Coronary artery (tissue), 2 donors: ENCODE measurements at regions not wholly inside any gene's neighbourhood (a gene's known extent, or its start where the extent isn't known, plus 50 kb on each side); places are given as distances from the start of the nearest gene placed in this dataset.

Experiments
- DNase-seq: peaks from one replicate; pipeline ENCODE4 v3.0.0-alpha.2; 2017; ENCODE audit warnings: low spot score
- H3K27ac ChIP-seq, 2 donors: fragments of 200-600 bp; sonication (generic); one replicate each; pipeline ENCODE4 v1.5.1; 2016 to 2019
- H3K4me3 ChIP-seq: fragments of 200-600 bp; sonication (generic); 2 replicates; pipeline ENCODE4 v1.5.1; 2016; ENCODE audit warnings: mild to moderate bottlenecking, moderate library complexity
- TF ChIP-seq, protein P1 (sequence below): fragments of 200-600 bp; sonication (generic); IDR thresholded peaks from one replicate; pipeline ENCODE4 v1.5.1; 2019; ENCODE audit warnings: antibody characterized with exemption

GRCh38 chr9:73451003-73451402 is 299.3 kb downstream of the ANXA1 start:
- H3K27ac ChIP-seq, result no peak overlapping the region
- no peak for DNase-seq
- TF ChIP-seq, protein P1, sequence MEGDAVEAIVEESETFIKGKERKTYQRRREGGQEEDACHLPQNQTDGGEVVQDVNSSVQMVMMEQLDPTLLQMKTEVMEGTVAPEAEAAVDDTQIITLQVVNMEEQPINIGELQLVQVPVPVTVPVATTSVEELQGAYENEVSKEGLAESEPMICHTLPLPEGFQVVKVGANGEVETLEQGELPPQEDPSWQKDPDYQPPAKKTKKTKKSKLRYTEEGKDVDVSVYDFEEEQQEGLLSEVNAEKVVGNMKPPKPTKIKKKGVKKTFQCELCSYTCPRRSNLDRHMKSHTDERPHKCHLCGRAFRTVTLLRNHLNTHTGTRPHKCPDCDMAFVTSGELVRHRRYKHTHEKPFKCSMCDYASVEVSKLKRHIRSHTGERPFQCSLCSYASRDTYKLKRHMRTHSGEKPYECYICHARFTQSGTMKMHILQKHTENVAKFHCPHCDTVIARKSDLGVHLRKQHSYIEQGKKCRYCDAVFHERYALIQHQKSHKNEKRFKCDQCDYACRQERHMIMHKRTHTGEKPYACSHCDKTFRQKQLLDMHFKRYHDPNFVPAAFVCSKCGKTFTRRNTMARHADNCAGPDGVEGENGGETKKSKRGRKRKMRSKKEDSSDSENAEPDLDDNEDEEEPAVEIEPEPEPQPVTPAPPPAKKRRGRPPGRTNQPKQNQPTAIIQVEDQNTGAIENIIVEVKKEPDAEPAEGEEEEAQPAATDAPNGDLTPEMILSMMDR, result no peak
- H3K4me3 ChIP-seq, result no peak overlapping the region

DNA sequence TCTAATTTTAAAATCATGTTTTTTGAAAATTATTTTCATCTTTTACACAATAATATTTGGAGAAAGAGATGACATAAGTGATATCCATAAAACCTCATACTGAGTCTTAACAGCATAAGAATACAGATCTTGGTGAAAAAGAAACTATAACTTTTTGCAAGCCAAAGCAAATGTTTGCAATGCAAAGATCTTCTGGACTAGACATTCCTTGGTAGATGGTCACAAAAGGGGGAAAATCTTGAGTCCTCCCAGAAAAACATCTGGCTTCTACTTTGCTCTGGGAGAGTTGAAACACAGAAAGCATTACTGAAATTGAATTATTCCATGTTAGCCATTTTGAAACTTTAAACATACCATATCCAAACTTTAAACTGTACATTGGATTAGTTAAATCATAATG is 308.2 kb downstream of the ANXA1 start:
- TF ChIP-seq, protein P1, result no peak
- no peak overlapping the region for H3K4me3 ChIP-seq
- DNase-seq, result no peak
- no peak overlapping the region for H3K27ac ChIP-seq

GRCh38 chr9:73468716-73469115 is 317.1 kb downstream of the ANXA1 start:
- no peak for DNase-seq

DNA sequence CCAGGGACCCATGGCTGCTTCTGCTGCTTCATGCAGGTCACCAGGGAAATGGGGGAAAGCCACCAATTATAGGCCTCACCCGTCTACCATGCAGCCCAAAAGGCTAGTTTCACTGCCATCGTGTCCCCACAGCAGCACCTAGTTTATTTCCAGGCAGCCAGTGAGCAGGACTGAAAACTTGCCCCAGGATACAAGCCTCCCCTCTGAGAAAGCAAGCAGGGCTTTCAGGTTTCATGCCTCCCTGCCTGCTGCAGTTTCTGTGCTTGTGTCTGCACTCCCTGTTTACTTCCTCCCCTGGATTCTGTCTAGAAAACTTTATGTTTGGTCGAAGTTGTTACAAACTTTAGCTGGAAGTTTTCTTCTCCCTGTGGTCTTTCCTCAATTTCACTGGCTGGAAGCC is 319.1 kb downstream of the ANXA1 start:
- no peak overlapping the region for H3K27ac ChIP-seq
- TF ChIP-seq, protein P1, result no peak
- H3K4me3 ChIP-seq, result no peak overlapping the region
- DNase-seq, result no peak

More at GRCh38 chr9:73468716-73469115, 317.1 kb downstream of the ANXA1 start:
- Histone ChIP-seq H3K4me3 (no peak overlapping the region), H3K27ac (no peak overlapping the region)
- TF ChIP-seq, protein P1, result no peak

- TF ChIP-seq, protein P1, result no peak
- Histone ChIP-seq H3K4me3 (no peak overlapping the region), H3K27ac (no peak overlapping the region)
- no peak for DNase-seq
Measured at GRCh38 chr9:73474002-73474600, 322.4 kb downstream of the ANXA1 start.

- Histone ChIP-seq H3K27ac (no peak overlapping the region), H3K4me3 (no peak overlapping the region)
- TF ChIP-seq, protein P1, result no peak
- DNase-seq, result no peak
Measured at GRCh38 chr9:73474625-73475024, 323.0 kb downstream of the ANXA1 start.

DNA sequence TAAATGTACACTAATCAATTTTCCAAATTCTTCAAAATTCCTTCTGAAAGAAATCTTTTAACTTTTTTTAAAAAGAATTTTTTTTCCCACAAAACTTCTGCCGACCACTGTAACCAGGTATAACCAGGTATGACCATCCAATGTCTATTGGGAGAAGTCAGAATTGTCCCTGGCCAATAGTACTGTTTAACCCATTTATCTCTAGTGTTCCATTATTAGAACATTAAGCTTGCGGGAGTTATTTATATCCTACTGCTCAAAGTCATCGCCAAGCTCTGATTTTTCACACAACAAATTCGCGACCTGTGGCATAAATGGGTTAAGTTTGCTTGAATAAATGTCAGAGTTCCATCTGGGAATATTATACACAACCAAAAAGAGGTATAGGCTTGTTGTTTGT is 343.2 kb downstream of the ANXA1 start:
- Histone ChIP-seq H3K4me3 (no peak overlapping the region), H3K27ac (no peak overlapping the region)
- DNase-seq, result no peak
- TF ChIP-seq, protein P1, result no peak
